C4-2B (cell line): ENCODE measurements at regions not wholly inside any gene's neighbourhood (a gene's known extent, or its start where the extent isn't known, plus 50 kb on each side); places are given as distances from the start of the nearest gene placed in this dataset.
"Not testable (repeated sequence)": the region's sequence is repeated elsewhere in the genome, so short reads cannot be mapped to it uniquely, and the experiment has no call there.

Source experiments
- ZFX ChIP-seq: fragments of 450-650 bp; IDR thresholded peaks from 2 replicates; pipeline ENCODE4 v1.6.1; 2017
- TF ChIP-seq, protein P1 (sequence below): fragments of 450-650 bp; conservative IDR thresholded peaks from 2 replicates; pipeline ENCODE4 v1.5.1; 2017; ENCODE audit warnings: mild to moderate bottlenecking

DNA sequence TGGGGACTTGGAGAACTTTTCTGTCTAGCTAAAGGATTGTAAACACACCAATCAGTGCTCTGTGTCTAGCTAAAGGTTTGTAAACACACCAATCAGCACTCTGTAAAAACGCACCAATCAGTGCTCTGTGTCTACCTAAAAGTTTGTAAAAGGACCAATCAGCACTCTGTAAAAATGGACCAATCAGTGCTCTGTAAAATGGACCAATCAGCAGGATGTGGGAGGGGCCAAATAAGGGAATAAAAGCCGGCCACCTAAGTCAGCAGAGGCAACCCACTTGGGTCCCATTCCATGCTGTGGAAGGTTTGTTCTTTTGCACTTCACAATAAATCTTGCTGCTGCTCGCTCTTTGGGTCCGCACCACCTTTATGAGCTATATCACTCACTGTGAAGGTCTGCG lies 1709.4 kb upstream of the PIK3C3 start:
- TF ChIP-seq, protein P1, sequence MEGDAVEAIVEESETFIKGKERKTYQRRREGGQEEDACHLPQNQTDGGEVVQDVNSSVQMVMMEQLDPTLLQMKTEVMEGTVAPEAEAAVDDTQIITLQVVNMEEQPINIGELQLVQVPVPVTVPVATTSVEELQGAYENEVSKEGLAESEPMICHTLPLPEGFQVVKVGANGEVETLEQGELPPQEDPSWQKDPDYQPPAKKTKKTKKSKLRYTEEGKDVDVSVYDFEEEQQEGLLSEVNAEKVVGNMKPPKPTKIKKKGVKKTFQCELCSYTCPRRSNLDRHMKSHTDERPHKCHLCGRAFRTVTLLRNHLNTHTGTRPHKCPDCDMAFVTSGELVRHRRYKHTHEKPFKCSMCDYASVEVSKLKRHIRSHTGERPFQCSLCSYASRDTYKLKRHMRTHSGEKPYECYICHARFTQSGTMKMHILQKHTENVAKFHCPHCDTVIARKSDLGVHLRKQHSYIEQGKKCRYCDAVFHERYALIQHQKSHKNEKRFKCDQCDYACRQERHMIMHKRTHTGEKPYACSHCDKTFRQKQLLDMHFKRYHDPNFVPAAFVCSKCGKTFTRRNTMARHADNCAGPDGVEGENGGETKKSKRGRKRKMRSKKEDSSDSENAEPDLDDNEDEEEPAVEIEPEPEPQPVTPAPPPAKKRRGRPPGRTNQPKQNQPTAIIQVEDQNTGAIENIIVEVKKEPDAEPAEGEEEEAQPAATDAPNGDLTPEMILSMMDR: not testable (repeated sequence)
- not testable (repeated sequence) for TF ChIP-seq ZFX
